ENCODE measurements at regions not wholly inside any gene's neighbourhood (a gene's known extent, or its start where the extent isn't known, plus 50 kb on each side); places are given as distances from the start of the nearest gene placed in this dataset.
A peak's percentile ranks its signal among the peaks of the same experiment; 100 is the strongest.

- DNase-seq (ENCODE audit: low spot score) = no peak
These were observed 160.9 kb upstream of the SYT6 start for GRCh38 chr1:114314576-114314975.

DNA sequence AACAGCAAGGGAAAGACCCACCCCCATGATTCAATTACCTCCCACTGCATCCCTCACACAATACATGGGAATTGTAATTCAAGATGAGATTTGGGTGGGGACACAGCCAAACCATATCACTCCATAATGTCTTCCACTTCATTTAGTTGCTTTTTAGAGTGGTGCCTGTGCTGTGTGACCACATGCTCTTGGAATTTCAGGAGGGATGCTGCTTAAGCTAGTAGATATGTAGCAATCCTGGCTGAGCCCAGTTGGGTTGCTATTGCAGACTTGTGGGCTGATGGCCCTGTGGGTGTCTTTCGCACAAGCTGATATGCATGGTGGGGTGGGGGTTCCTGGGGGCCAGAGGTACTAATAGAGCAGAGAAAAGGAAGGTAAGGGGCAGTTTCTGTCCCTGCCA, 160.4 kb upstream of the SYT6 start:
- no peak for DNase-seq (ENCODE audit: low spot score)

- no peak for DNase-seq (ENCODE audit: low spot score)
These were observed 157.1 kb upstream of the SYT6 start for GRCh38 chr1:114310695-114311271.

DNA sequence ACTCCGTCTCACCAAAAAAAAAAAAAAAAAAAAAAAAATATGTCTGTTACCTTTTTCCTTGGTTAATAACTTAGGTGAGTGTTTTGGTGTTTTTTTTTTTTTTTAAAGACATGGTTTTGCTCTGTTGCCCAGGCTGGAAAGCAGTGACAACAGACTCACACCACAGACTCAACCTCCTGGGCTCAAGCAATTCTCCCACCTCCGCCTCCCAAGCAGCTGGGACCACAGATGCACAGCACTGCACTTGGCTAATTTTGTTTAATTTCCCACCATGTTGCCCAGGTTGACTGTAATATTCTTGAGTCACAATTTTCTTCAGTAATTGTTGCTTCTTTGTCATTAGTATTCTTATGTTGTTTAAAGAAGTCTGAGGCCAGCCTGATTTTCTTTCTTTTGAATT, 149.2 kb upstream of the SYT6 start:
- DNase-seq (ENCODE audit: low spot score) = no peak

GRCh38 chr1:114299331-114299975, 145.8 kb upstream of the SYT6 start:
- no peak for DNase-seq (ENCODE audit: low spot score)

DNA sequence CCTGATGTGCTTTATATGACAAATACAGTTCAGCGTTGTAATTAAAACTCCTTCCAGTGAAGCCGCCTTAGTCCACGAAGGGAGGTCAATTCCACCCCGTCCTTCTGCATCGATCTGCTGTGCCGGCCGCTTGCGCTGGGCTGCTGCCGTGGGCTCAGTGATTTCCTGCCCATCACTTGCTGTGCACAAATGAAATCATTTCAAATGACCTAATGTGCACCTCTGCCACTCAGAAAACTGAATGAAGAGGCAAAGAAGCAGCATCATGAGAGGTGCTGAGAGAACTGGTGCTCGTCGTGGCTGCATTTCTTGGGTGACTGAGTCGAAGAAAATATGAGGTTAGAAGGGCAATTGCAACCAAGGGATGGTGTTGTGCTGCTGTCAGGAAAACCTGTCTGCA, 144.3 kb upstream of the SYT6 start:
- no peak for DNase-seq (ENCODE audit: low spot score)

- no peak for DNase-seq (ENCODE audit: low spot score)
These were observed 142.7 kb upstream of the SYT6 start for GRCh38 chr1:114296413-114296812.

DNA sequence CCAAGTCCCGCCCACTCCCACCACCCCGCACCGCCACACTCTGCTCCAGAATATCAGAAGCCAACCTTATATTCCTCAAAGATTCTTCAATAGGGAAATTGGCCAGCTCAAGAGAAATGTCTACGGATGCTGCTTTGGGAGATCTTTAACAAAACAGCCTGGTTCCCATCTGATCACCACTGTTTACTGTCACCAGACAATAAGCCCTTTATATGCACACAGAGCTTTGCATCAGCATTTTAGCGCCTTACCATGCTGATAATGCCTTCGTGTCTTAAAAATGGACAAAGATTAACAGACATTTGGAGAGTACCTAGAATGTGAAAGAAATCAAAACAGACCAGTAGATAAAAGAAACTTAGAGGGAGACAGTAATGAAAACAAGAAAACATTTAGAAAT, 141.7 kb upstream of the SYT6 start:
- no peak for DNase-seq (ENCODE audit: low spot score)

GRCh38 chr1:114292835-114293234, 139.2 kb upstream of the SYT6 start:
- DNase-seq (ENCODE audit: low spot score) = no peak

DNA sequence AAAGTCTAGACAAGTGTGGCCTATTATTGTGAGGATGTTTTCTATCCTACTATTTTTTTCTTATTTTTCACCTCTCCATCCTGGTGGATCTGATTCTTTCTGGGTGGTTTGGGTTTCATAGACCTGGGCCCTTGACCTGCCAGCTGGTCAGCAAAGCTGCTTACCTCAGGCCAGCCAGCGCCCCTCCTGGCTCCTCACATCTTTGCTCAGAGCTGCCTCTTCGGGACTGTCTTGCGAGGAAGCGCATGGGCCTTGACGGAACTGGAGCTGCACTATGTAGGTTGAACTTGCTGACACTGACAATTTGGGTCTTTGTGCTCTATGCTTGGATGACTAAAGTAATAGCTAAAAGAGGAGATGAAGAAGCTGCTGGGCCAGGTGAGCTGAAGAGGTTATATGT, 138.5 kb upstream of the SYT6 start:
- no peak for DNase-seq (ENCODE audit: low spot score)

DNA sequence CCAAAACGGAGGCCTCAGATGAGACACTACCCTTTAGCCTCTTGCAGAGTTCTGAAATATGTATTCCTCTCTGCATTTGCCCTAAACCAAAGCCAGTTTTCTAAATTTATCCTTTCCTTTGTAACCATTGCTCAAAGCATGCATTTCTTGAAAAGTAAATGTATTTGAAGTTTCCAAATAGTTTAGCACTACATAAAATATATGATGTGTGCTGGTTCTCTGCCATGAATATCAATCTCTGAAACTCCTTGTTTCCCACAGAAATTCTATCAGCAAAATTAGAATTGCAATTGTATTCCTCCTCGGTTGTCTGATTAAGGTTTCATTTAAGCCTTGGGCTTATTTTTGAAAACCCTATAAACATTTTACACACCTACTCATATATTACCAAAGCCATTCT, 137.1 kb upstream of the SYT6 start:
- DNase-seq (ENCODE audit: low spot score) = no peak

GRCh38 chr1:114290341-114290740, 136.7 kb upstream of the SYT6 start:
- DNase-seq (ENCODE audit: low spot score) = no peak

GRCh38 chr1:114289824-114290223, 136.2 kb upstream of the SYT6 start:
- no peak for DNase-seq (ENCODE audit: low spot score)

GRCh38 chr1:114289306-114289705, 135.6 kb upstream of the SYT6 start:
- no peak for DNase-seq (ENCODE audit: low spot score)

DNA sequence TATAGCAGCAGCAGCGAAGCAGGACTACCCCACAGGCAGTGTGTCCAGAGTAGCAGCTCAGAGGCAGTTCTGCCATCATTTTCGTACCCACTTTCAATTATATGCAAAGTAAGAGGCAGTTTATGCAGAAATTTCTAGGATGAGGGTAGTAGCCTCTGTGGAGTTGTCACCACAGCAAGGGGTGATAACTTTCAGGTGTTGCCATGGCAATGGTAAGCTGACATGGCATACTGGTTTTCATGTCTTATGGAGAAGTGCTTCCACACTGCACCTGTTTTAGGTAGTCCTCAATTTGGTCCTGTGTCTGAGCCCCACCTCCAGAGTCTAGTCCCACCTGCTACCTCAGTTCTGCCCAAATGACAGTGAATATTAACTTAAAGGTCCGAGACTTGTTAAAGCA, 133.3 kb upstream of the SYT6 start:
- no peak for DNase-seq (ENCODE audit: low spot score)

GRCh38 chr1:114286179-114286578, 132.5 kb upstream of the SYT6 start:
- DNase-seq (ENCODE audit: low spot score) = no peak

- DNase-seq (ENCODE audit: low spot score) = peak; percentile 71
These were observed 129.2 kb upstream of the SYT6 start for GRCh38 chr1:114282751-114283403.

- DNase-seq (ENCODE audit: low spot score) = no peak
These were observed 125.2 kb upstream of the SYT6 start for GRCh38 chr1:114278911-114279310.

DNA sequence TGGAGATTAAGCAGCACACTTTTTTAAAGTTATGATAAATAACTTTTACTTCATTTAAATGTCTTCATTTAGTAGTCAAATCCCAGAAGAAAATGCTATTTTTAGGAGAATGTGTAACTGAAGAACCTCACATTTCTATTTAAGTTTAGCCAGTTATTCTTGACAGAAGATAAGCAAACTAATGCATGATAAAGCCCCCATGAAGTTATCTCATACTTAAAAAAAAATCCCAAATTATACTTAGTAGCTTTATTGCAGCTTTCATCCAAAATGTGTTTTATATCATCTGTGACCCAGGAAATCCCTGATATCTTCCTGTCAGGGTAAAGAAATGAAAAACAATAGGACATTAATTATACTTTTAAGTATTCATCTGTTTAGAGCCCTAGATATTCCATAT, 124.8 kb upstream of the SYT6 start:
- DNase-seq (ENCODE audit: low spot score) = no peak

GRCh38 chr1:114274621-114275317, 121.1 kb upstream of the SYT6 start:
- DNase-seq (ENCODE audit: low spot score) = no peak

DNA sequence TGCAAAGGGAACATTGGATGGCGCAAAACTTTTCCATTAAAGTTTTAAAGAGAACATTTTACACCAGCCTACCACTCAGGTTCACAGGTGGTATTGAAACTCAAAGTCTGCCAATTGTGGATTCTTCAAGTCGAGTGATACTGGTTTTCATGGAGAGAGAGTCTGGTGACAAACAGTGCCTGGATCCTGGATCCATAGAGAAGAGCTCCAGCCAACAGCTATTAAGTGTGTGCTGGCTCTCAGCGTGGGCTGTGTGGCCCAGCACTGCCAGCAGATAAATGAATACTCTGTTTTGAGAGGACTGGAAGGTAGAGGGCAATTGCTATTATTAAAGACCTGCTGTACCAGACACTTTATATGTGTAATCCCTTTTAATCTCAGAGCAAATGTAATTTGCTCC, 118.9 kb upstream of the SYT6 start:
- DNase-seq (ENCODE audit: low spot score) = no peak

DNA sequence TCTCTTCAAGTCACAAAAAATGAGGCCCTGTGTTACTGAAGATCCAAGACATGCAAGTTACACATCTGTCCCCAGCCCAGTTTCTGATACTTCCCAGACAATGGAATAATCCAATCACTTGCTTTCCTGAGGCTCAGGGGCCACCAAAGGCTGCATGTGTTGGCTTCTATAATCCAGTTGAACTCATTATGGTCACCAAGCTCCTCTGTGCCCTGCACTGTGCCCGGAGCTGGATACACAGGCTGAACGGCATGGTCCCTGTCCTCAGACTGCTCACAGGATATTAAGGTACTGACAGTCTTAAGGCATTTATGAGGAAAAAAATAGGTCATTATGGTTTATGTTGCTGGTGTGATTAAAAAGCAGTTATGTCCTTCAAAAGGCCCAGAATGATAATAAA, 117.0 kb upstream of the SYT6 start:
- DNase-seq (ENCODE audit: low spot score) = no peak

- DNase-seq (ENCODE audit: low spot score) = no peak
These were observed 116.6 kb upstream of the SYT6 start for GRCh38 chr1:114270282-114270681.
